ENCODE measurements at regions not wholly inside any gene's neighbourhood (a gene's known extent, or its start where the extent isn't known, plus 50 kb on each side); places are given as distances from the start of the nearest gene placed in this dataset.

DNA sequence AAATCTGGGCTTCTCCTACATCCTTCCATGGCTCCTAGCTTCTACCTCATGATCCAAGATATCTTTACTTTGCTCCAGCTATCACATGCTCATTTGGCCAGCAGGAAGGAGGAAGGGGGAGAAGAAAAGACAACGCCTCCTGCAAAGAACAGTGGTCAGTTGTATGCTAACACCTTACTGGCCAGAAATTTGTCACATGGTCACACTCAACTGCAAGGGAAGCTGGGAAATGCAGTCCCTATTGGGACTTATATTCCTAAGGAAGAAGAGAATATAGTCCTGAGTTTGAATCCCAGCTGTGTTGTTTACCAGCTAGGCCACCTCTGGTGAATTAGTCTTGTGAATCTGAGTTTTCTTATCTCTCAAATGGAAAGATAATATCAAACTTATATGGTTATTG is 272.0 kb downstream of the BLID start:
- no peak for DNase-seq

DNA sequence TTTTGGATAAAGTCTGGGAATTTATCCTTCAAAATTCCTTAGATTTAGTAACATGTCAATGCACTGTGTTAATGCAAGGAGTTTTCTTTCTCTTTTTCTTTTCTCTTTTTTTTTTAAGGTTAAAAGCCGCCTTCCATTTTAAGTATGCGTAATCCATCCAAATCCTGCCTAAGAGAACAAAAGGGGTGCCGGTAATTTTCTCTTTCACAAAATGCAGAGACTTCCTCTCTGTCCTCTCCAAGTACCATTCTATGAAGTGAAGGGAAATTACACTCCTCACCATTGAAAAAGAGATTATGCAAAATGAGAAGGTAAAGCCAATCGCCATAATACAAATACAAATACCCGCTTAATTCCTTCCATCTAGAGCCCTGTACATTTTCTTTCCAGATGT is 273.8 kb downstream of the BLID start:
- no peak for DNase-seq

DNA sequence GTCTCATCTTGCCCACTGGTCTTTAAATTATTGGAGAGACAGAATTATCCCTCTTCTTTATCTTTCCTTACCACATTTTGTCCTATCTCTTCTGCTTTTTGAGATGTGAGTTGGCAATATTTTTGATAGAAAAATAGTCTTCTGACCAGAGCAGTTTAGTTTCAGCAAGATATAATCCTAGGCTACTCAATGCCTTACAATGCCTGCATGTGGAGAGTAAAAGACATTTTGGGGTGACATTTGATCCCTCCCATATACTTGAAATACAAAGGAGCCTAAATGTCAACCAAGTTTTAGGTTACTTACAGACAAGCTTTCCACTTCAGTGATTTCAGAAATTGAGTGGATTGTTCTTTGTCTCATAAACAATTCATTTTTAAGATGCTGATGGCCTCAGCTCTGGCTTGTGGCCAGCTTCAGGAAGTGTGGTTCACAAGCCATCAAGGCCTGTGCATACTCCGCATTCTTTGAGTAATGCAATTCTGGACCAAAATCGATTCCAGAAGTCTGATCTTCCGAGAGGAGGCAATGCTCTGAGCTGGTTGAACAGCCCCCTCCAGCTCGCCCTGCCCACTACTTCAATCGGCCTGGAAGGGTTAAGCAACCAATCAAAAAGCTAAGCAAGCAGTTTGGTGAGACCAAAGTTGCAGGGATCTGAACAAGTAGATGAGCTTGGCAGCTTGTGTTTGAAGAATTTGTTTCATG is 274.4 kb downstream of the BLID start:
- no peak for DNase-seq

DNA sequence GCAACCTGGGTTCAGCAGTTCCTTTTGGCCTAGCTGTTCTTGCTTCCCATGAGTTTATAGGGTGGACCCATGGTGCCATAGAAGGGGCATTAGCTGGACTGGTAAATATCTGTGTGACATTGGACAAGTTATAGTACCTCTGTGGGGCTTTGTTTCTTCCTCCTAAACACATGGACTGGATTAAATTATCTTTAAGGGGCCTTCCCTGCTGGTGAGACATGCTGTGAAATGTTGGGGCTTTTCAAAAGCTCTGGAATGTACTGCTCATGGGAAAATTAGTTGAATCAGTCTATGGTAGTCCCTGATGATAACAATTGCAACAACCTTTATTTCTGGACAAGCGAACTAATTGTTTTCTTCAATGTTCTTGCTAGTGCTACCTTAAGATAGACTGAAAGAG is 276.2 kb downstream of the BLID start:
- DNase-seq = no peak

DNA sequence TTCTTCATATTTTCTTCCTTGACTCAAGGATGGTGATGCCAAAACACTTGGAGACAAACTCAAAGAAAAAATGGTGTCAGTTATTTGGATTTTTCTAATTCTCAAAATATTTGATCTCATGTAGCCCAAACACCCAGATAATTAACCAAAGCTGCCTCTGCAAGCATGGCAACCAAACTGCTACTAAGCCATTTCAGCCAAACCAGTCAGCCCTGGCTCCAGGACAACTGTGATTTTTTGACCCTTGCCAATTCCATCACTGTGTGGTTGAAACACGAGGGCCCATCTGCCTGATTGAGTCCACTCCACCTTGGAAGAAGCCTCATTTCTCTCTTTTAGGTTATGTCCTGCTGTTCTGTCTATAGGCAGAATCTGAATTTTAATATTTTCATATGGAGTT is 277.4 kb downstream of the BLID start:
- no peak for DNase-seq

DNA sequence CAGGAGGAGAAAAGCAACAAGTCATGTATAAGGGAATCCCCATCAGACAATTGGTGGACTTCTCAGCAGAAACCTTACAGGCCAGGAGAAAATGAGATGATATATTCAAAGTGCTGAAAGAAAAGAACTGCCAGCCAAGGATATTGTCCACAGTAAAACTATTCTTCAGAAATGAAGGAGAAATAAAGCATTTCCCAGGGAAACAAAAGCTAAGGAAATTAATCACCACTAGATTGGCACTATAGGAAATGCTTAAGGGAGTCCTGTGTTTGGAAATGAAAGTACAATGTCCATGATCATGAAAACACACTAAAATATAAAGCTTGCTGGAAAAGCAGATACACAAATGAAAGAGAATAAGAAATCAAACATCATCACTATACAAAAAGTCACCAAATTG is 282.0 kb downstream of the BLID start:
- DNase-seq = no peak

DNA sequence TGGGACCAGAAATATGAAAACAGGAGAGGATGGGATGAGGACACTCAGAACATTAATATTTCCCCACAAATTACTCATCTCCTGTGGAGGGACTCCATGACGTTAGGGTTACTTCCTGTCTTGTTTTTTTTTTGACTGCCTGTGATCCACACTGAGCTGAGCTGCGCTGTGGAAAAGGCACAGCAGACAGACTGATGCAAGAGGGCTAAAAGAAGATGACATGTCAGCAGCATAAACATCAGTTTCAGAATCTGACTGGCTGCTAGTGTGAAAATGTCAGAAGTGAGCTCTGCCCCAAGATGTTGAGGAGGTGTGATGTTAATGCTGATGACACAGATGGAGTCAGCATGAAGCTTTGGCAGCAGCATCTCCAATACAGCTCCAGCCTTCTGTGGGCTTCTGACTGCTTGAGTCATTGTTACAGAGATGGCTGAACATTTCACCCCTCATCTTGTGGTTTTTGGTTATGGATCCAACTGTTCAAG is 286.8 kb downstream of the BLID start:
- peak; percentile 17 for DNase-seq

DNA sequence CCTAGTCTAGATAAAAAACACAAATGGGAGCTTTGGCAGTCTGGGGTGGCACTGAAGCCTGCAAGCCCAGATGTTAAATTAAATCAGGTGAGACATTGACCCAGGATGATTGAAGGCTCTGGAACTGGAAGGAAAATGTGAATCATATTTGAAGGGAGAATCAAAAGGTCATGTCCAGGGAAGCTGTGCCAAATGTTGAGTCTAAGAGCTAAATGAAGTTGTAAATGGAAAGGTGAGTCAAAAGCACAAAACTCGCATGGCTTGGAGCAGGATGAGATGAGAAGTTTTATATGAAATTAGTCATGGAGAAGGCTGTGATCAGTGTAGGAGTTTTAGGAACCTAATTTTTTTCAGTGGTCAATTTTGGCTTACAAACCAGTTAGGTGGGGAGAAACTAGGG is 301.1 kb downstream of the BLID start:
- DNase-seq = no peak

DNA sequence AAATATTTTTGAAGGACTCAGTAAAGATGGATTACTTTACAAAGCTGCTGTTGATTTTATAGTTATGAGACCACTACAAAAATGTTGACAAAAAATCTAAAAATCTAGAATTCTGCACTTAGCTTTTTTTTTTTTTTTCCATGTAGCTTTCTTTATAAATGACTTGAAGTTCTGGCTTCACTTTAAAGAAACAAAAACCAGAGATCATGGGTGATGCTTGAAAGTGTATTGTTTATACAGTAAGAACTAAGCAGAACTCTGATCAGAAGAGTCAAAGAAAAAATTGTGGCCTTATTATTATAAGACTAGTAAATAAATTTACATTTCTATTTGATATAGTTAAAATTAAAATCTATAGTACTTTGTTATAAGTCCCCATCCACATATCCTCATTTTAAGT is 301.7 kb downstream of the BLID start:
- DNase-seq = no peak

DNA sequence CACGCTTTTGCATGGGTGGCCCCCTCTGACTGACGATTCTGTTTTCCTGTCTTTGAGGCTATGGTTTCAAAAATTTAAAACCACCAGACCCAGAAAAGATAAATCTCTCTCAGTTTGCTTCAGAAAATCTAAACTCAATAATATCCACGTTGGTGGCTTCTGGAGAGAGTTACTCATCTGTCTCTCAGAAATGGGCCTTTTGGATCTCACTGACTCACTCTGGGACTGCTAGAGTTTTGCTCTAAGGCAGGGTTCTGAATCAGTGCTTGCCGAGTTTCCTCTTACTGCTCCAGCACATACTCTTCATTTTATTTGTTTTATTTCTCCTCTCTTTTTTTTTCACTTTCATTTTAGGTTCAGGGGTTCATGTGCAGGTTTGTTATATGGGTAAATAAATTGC is 305.7 kb downstream of the BLID start:
- no peak for DNase-seq

DNA sequence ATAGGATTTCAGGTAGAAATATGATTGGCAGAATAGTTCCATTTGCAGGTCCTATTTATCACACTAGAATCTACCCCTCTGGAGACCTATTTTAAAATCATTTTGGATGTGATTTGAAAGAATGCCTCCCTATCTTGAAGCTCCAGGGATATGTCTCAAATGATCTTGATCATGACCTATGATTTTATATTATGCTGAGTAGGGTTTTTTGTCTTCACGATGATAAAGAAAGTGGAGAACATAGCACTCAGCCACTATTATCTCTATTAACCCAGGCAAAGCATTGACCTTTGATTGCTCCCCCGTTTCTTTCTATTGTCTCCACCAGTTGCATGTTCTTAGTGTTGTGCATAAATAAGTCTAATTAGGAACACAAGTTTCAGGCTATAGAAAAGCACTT is 307.9 kb downstream of the BLID start:
- no peak for DNase-seq

DNA sequence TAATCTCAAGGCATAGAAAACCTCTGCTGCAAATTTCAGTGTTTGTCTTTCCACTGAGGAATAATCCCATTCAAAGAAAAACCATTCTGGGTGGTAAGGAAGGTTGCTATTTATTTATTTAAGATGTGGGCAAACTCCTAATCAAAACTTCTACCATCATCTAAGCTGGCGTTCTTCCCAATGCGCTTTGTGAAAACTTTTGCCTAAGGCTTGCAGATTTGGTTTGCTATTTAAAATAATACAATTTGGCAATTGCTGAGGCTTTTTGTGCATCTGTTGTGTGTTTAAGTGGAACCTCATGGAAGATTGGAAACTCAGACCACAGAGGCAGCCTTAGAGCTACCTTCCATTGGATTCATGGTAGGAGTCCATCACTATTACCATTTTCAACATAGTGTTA is 309.0 kb downstream of the BLID start:
- DNase-seq = no peak

DNA sequence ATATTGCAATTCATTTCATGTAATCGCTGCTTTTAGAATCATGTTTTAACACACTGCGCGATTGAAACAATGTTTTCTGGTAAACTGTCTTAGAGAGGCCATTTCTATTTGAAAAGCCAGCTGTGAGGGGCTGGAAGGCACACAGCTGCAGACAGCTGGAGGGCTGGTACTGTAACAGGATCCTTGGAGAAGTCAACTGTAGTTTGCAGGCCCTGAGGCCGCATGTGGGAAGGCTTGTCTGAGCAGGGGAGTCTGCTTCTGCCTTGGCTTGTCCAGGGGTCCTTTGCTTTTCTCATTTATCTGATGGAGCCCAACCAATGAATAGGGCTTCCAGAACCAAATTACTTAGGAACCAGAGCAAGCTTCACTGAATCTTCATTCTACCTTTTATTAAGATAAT is 313.5 kb downstream of the BLID start:
- DNase-seq = no peak

DNA sequence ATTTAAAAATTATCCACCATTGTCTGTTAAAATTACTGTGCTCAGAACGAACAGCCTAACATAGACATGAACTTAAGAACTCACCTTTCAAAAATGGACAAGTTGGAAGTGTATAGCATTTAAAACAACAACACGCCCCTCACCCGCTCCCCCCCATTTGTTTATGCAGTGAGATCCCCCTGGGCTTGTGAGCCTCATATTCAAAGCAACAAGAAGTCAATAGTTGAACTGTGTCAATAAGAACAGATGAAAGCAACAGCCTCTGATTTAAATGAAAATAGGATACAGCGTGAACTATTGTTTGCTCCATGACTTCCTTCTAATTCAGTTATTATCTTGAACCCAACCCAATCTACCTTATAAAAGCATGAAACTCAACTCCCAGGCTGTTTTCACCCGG is 314.2 kb downstream of the BLID start:
- DNase-seq = no peak

DNA sequence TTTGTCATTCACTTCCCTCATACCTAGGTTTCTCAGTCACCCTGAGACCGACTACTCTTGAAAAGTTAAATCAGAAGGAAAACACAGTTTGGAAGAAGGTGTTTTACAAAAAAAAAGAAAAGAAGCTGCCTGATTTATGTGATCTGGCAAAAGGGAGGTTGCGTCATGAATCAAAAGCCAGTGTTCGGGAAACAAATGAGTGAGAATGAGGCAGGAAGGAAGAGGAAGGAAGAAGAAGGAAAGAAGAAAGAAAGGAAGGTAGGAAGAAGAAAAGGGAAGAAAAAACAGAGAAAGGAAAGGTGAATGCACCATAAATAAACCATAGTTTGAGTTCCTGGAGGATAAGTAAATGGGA is 314.6 kb downstream of the BLID start:
- DNase-seq = no peak

DNA sequence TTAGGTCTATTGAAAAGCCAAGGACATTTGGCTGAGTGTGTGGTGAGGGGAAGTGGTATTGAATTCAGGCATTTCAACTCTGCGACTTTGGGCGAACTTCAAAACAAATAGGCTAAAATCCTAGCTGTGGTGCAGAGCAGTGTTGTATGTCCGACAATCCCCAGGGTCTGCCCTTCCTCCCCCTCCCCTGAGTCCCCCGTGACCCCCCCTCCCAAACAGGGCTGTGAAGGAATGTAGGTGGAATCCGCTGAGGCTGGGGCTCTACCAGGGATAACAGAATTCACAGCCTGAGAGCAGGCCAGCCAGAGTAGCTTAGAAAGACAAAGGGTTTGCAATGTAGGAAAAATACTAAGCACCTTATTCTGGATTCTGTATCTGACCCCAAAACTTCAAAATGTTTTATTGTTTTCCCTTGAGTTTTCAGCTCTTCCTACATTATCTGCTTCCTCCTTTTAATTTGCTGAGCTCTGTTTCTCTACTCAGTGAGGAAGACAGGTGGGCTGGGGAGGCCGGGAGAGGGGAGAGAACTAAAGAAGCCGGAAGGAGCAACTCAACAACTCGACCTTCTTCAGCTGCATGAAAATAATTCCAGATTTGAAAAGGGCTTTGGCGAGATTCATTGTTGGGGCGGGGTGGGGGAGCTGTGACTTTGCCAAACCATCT is 315.2 kb downstream of the BLID start:
- no peak for DNase-seq

DNA sequence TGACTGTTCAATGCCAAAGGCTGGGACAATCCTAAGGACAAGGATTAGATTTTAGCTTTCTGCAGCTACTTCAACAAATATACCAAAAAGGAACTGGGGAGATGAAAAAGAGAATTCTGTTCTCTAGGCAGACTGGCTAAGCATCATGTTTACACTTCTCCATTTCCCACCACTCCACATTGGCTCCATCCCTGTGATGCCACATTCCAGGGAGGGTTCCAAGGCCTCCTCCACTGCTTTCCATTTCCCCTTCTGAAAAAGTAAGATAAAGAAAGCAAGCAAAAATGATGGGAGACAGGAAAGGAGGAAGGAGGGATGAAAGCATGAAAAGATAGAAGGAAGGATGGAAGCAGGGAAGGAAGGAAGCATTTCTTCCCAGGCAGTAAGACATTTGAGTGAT is 315.8 kb downstream of the BLID start:
- no peak for DNase-seq

DNA sequence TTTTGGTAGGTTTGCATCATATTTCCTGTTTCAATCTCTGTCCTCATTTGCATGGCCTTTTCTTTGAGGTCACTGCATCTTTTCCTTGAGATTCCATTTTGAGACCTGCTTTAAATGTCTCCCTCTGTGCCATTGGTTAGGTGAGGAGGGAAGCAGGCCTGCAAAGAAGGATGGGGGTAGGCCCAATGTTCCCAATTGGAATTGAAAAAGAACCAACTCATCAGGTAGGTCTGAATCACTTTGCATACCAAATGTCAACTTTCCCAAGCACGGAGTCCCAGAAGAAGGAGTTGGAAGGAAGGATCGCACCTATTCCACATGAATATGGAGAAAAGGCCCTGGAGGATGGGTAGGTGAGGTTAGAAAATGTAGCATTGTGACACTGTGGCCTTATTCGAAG is 318.5 kb downstream of the BLID start:
- DNase-seq = no peak

DNA sequence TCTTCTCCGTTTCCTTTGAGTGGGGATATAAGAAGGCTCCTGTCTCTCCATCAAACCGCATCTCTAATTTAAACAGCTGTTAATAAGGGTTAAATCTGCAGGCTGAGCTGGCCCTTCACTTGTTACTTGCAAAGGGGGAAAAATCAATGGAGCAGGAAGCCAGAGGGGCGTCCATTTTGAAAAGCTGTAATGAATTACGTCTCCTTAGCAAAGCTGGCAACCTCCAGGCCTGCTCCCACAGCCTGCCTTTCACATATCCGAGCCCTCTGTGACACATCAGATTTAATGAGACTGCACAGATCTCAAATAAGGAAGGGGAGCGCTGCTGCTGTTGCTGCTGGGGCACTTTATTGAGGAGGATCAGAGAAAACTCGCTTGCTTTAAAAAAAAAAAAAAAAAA is 320.8 kb downstream of the BLID start:
- DNase-seq = no peak

DNA sequence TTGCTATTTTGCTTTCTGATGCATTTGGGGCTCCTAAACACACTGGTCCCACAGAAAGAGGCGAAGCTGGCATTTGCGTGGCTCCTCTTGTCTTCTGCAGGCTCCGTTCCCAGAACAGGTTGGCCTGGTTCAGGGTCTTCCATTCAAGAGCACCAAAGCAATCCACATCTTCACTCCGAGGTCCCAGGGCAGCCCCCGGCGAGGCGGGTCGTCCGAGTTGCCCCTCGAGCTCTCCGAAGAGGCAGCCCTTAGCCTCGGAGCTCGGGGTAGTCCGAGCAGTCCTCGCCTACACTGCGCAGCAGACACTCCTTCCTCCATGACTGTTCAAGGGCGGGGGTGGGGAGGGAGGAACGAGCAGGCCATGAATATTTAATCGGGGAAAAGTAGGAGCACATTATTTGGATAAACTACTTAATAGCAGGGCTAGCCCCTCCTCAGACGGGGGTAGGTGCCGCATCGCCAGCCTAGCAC is 321.3 kb downstream of the BLID start:
- DNase-seq = no peak

DNA sequence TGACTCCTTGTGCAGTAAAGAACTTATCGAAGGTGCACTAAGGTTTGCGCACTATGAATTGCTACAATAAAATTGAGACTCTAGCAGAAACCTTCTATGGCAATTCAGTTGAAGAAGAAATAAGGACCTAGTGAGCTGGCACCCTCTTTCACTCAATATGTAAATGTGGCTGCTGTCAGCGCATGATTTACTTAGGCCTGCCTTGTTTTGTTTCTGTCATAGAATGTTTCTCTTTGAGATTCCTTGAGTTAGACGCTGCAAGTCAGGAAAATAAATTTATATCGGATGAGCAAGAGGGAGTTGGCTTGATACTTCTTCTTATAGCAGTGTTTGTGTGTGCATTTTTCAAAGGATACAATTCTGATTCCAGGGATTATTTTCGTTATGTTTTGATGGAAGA is 322.1 kb downstream of the BLID start:
- no peak for DNase-seq

DNA sequence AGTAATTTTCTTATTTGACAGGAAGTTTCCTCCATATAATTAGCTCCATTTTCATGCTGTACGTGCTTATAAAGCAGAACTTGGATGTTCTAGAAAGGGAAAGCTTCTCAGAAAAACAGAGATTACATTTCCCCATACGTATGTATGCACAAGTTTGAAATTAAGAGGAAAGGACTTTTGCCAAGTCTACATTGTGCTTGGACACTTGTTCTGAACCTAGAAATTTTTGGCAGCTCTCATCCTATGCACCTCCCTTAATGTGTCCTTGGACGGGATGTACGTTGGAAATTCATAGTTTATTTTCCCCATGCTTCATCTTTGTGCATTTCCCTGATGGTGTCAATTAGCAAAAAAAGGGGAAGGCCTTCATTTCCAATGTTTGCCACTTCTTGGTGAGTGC is 322.7 kb downstream of the BLID start:
- DNase-seq = no peak

DNA sequence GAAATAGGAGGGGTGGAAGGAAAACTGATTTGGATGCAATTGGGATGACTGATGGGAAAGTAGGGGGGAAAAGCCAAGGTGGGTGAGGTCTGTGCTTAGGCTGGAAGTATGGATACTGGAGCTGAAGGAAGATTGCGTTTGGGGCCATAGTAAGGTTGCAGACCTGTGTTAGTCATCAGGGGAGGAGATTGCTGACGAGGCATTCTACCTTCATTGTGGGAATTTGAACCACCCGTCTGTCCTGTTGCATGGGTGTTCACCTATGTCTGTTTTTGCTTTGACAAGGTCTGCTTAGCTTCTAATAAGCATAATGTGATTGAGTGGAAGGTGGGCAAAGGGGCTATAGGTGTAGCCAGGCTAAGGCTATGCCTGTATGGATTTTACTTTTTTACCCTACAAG is 323.8 kb downstream of the BLID start:
- no peak for DNase-seq

DNA sequence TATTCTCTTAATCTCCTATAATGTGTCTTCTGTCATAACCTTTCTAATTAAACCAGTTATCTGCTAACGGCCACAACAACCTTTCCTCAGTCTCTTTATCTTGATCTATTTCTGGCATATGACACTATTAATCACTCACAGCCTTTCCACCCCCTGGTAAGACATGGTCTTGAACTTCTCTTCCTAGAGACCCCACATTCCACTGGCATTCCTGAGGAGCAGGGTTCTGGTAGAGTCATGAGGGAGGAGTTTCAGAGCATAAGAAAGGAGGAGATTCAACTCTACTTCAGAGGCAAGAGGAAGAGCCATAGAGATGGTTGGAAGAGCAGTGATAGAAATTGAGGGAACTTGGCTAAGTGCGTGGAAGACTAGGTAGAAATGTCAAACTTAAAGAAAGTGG is 325.6 kb downstream of the BLID start:
- peak; percentile 9 for DNase-seq

DNA sequence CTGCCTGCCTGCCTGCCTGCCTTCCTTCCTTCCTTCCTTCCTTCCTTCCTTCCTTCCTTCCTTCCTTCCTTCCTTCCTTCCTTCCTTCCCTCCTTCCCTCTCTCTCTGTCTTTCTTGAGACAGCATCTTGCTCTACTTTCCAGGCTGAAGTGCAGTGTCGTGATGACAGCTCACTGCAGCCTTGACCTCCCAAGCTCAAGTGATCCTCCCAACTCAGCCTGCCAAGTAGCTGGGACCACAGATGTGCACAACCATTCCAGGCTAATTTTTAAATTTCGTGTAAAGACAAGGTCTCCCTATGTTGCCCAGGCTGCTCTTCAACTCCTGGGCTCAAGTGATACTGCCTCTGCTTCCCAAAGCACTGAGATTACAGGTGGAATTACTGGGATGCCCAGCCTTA is 328.2 kb upstream of the SORL1-AS1 start:
- no peak for DNase-seq

All from kidney glomerular epithelial cell (primary cell).